Colonic mucosa (tissue), 4 donors: ENCODE measurements at regions not wholly inside any gene's neighbourhood (a gene's known extent, or its start where the extent isn't known, plus 50 kb on each side); places are given as distances from the start of the nearest gene placed in this dataset.

ENCODE experiments used
- DNase-seq: peaks from one replicate; pipeline ENCODE4 v3.0.0-alpha.2; 2020
- H3K27ac ChIP-seq: fragments of 200-600 bp; one replicate; pipeline ENCODE4 v1.8.0; 2021
- H3K27me3 ChIP-seq: fragments of 200-600 bp; one replicate; pipeline ENCODE4 v1.8.0; 2021
- H3K36me3 ChIP-seq: fragments of 200-600 bp; one replicate; pipeline ENCODE4 v1.8.0; 2021
- H3K4me1 ChIP-seq: fragments of 200-600 bp; one replicate; pipeline ENCODE4 v1.8.0; 2021; ENCODE audit warnings: mild to moderate bottlenecking
- H3K4me3 ChIP-seq: fragments of 200-600 bp; one replicate; pipeline ENCODE4 v1.8.0; 2021
- H3K9ac ChIP-seq, 2 donors: one replicate each; pipeline ENCODE4 v1.7.0; 2013; ENCODE audit warnings: control low read depth in 2 of 2, low read depth in 2 of 2, low read length in 2 of 2
- H3K9me3 ChIP-seq: fragments of 200-600 bp; one replicate; pipeline ENCODE4 v1.8.0; 2021
- CTCF ChIP-seq: fragments of 200-600 bp; IDR thresholded peaks from one replicate; pipeline ENCODE4 v1.8.0; 2022; ENCODE audit warnings: antibody characterized with exemption, mild to moderate bottlenecking
- intact Hi-C: fragments of 100-400 bp; cut with DNase I; formaldehyde crosslinking; loops from one replicate; pipeline ENCODE4 v1.14.1; 2022
- donor health status: healthy.
- donor health status: DM: no; HTN: no; CAD: no.
- donor health status: DM: no; HTN: no; CAD: no.

DNA sequence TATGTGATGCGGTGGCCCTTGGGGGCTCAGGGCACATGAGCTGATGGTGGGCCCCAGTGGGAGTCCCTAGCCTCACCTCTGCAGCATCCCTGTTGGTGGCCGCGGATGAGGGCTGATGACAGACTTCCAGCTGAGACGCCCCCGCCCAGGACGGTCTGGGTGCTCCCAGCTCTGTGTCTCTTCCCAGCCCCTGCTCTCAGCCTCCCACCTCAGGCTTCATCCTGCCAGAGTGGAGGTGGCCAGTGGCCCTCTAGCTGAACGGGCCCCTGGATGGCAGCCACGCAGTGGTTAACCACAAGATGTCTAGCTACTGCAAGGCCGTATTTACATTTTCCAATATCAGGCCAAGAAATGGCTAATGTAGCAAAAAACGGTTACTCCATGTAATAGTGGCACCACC lies 205.3 kb upstream of the LINGO1 start:
- Histone ChIP-seq H3K4me1 (no peaks in the 10 kb centered on the region), H3K9me3 (no peaks in the 10 kb centered on the region), H3K36me3 (no peaks in the 10 kb centered on the region), H3K9ac (no peak overlapping the region), H3K4me3 (no peak overlapping the region), H3K27me3 (no peaks in the 10 kb centered on the region), H3K27ac (no peak overlapping the region)
- TF ChIP-seq CTCF: no peak
- no peak for DNase-seq
- intact Hi-C loops: no loop called here

DNA sequence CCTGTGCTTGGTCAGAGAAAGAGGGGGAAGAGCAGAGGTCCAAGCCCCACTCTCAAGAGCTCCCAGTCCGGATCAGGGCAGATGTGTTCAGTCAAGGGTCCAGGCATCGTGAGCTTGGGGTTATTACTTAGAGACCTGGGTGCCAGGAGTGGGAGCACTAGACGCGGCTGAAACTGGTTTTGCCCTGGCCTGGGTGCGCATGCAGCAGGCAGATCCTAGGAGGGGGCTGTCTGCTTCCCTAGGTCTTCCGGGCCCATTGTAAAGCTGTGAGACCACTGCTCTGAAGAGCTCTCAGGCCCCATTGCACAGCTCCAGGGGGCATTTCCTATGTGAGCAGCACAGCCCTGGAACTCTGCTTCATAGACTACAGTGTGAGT lies 204.9 kb upstream of the LINGO1 start:
- TF ChIP-seq CTCF: no peak
- Histone ChIP-seq H3K9ac (no peak overlapping the region), H3K27ac (no peak overlapping the region), H3K27me3 (no peaks in the 10 kb centered on the region), H3K4me3 (no peak overlapping the region), H3K9me3 (no peaks in the 10 kb centered on the region), H3K36me3 (no peaks in the 10 kb centered on the region), H3K4me1 (no peaks in the 10 kb centered on the region)
- intact Hi-C loops: no loop called here
- DNase-seq: no peak

DNA sequence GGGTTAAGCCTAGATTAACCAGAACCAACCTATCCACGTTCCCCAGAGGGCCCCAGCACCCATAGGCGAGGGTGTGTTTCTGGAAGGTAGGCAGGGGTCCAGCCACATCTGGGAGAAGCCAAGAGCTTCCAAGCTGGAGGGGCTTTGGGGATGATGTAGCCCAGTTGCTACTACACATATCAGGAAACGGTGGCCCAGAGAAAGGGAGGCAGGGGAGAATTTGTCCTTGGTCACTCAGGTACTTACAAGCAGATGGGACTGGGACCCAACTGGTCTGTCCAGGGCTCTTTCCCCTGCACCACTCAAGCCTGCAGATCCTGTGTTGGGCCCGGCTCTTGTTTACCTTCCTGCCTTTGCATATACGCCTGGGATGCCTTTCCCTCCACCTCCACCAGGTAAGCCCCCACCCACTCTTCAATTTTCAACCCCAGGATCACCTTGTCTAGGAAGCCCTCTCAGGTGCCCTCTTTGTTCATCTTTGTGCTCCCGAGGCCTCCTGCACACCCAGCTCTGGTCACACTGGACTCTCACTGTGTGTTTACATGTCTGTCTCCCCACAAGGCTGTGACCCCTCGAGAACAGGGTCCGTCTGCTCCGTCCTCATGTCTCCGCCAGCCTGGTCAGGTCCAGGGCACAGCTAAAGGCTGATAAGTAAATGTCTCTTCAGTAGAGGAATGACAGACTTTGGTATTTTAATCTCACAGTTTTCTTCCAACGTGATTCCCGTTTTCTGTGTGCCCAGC lies 204.4 kb upstream of the LINGO1 start:
- TF ChIP-seq CTCF: no peak
- DNase-seq: no peak
- no peak overlapping the region for H3K27ac ChIP-seq
- no peak overlapping the region for H3K4me3 ChIP-seq
- no peak overlapping the region for H3K9ac ChIP-seq
- no peaks in the 10 kb centered on the region for H3K9me3 ChIP-seq
- no peaks in the 10 kb centered on the region for H3K4me1 ChIP-seq
- H3K36me3 ChIP-seq: no peaks in the 10 kb centered on the region
- H3K27me3 ChIP-seq: no peaks in the 10 kb centered on the region
- intact Hi-C loops: no loop called here

DNA sequence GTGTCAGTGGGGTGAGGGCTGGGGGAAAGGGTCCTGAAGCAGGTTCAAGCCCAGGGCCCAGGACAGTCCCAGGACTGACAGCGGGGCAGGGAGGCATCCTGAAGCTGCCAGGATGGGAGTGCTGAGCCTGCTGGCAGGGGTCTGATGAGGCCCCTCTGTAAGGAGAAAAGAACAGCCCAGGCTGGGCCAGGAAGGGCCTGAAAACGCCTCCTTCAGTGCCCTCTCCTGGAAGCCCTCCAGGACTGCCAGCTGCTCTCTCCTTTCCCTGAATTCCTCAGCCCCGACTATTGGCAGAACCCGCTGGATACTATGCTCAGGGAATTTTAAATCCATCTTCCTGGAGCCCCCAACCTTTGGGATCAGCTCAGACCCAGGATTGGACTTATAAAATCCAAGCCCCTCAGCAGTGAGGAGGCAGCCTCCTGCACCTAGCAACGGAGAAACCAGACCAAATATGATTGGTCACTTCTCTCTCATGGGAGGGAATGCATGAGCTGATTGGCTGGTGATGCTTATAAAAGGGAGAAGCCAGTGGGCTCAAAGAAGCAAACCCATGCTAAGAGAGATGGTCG lies 203.5 kb upstream of the LINGO1 start:
- intact Hi-C loops: no loop called here
- H3K9me3 ChIP-seq: no peaks in the 10 kb centered on the region
- TF ChIP-seq CTCF: no peak
- DNase-seq: no peak
- H3K4me3 ChIP-seq: no peak overlapping the region
- no peaks in the 10 kb centered on the region for H3K4me1 ChIP-seq
- no peak overlapping the region for H3K9ac ChIP-seq
- H3K27me3 ChIP-seq: no peaks in the 10 kb centered on the region
- H3K36me3 ChIP-seq: no peaks in the 10 kb centered on the region
- H3K27ac ChIP-seq: no peak overlapping the region

DNA sequence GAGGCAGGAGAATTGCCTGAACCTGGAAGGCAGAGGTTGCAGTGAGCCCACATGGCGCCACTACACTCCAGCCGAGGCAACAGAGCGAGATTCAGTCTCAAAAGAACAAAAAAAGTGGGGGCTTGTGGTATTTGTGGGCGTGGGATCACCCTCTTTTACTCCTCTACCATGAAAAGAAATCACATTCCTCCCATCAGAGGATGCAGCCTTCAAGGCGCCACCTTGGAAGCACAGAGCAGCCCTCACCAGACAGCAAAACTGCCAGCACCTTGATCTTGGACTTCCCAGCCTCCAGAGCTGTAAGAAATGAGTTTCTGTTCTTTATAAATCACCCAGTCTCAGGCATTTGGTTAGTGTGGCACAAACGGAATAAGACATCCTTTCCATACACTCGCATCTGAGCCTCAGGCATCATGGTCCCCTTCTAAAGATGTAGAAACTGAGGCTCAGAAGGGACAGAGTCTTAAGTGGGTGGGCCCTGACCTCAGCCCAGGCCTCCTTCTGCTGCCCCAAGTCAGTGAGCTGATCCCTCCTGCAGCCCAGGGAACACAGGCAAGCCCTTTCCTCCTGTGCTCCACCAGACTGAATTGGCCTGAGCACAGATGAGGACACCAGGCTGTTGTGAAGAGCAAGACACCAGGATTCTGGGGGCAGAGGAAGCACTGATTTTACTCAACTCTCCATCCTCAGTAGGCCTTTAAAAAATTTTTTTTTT lies 201.7 kb upstream of the LINGO1 start:
- no peak for DNase-seq
- Histone ChIP-seq H3K27me3 (no peaks in the 10 kb centered on the region), H3K36me3 (no peaks in the 10 kb centered on the region), H3K9ac (no peak overlapping the region), H3K4me1 (no peaks in the 10 kb centered on the region), H3K4me3 (no peak overlapping the region), H3K9me3 (no peaks in the 10 kb centered on the region), H3K27ac (no peak overlapping the region)
- TF ChIP-seq CTCF: no peak
- intact Hi-C loops: no loop called here
